ENCODE measurements at regions not wholly inside any gene's neighbourhood (a gene's known extent, or its start where the extent isn't known, plus 50 kb on each side); places are given as distances from the start of the nearest gene placed in this dataset.

GRCh38 chrX:15158736-15159406 lies 111.0 kb downstream of the ASB9 start:
- TF ChIP-seq, protein P1, sequence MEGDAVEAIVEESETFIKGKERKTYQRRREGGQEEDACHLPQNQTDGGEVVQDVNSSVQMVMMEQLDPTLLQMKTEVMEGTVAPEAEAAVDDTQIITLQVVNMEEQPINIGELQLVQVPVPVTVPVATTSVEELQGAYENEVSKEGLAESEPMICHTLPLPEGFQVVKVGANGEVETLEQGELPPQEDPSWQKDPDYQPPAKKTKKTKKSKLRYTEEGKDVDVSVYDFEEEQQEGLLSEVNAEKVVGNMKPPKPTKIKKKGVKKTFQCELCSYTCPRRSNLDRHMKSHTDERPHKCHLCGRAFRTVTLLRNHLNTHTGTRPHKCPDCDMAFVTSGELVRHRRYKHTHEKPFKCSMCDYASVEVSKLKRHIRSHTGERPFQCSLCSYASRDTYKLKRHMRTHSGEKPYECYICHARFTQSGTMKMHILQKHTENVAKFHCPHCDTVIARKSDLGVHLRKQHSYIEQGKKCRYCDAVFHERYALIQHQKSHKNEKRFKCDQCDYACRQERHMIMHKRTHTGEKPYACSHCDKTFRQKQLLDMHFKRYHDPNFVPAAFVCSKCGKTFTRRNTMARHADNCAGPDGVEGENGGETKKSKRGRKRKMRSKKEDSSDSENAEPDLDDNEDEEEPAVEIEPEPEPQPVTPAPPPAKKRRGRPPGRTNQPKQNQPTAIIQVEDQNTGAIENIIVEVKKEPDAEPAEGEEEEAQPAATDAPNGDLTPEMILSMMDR (IDR thresholded peaks at IDR 0.05; ENCODE audit: insufficient read depth, low read depth, low read length), result no peak
- TF ChIP-seq EZH2 (IDR thresholded peaks at IDR 0.05; ENCODE audit: insufficient read depth, low read length), result no peak
- DNase-seq (ENCODE audit: low read depth), result no peak
- Mint-ChIP-seq H3K4me1 (ENCODE audit: low read depth, unreplicated experiment) (no peaks in the 10 kb centered on the region), H3K27me3 (ENCODE audit: low read depth, unreplicated experiment) (no peaks in the 10 kb centered on the region), H3K9me3 (ENCODE audit: unreplicated experiment) (no peaks in the 10 kb centered on the region), H3K36me3 (ENCODE audit: low read depth, unreplicated experiment) (no peaks in the 10 kb centered on the region), H3K27ac (ENCODE audit: unreplicated experiment) (no peak overlapping the region), H3K4me3 (ENCODE audit: unreplicated experiment) (no peak overlapping the region)
- no peak overlapping the region for H2AFZ ChIP-seq (ENCODE audit: low read depth, low read length)
- H3K9me3 ChIP-seq (ENCODE audit: insufficient read depth, low read depth, low read length), result no peaks in the 10 kb centered on the region
- no peak overlapping the region for H3K9ac ChIP-seq (ENCODE audit: low read length)
- H4K20me1 ChIP-seq (ENCODE audit: insufficient read depth, low read length), result no peaks in the 10 kb centered on the region
- H3K4me2 ChIP-seq (ENCODE audit: low read length), result no peak overlapping the region
- no peak overlapping the region for H3K4me3 ChIP-seq (ENCODE audit: insufficient read depth, low read depth, low read length)
- FAIRE-seq, result peak; percentile 67
- no peak overlapping the region for H3K27ac ChIP-seq (ENCODE audit: low read depth, low read length)
- H3K36me3 ChIP-seq (ENCODE audit: insufficient read depth, low read length), result no peaks in the 10 kb centered on the region
- H3K27me3 ChIP-seq (ENCODE audit: insufficient read depth, low read length), result no peaks in the 10 kb centered on the region
- H3K4me1 ChIP-seq (ENCODE audit: insufficient read depth, low read length), result no peaks in the 10 kb centered on the region
- H3K79me2 ChIP-seq (ENCODE audit: insufficient read depth, low read length), result no peaks in the 10 kb centered on the region

GRCh38 chrX:15158350-15158735 lies 111.5 kb downstream of the ASB9 start:
- Histone ChIP-seq H3K79me2 (ENCODE audit: insufficient read depth, low read length) (no peaks in the 10 kb centered on the region), H2AFZ (ENCODE audit: low read depth, low read length) (no peak overlapping the region), H3K9ac (ENCODE audit: low read length) (no peak overlapping the region), H3K4me2 (ENCODE audit: low read length) (no peak overlapping the region), H3K27me3 (ENCODE audit: insufficient read depth, low read length) (no peaks in the 10 kb centered on the region), H3K4me3 (ENCODE audit: insufficient read depth, low read depth, low read length) (no peak overlapping the region), H3K9me3 (ENCODE audit: insufficient read depth, low read depth, low read length) (no peaks in the 10 kb centered on the region), H4K20me1 (ENCODE audit: insufficient read depth, low read length) (no peaks in the 10 kb centered on the region), H3K36me3 (ENCODE audit: insufficient read depth, low read length) (no peaks in the 10 kb centered on the region), H3K4me1 (ENCODE audit: insufficient read depth, low read length) (no peaks in the 10 kb centered on the region), H3K27ac (ENCODE audit: low read depth, low read length) (no peak overlapping the region)
- no peak for TF ChIP-seq EZH2 (IDR thresholded peaks at IDR 0.05; ENCODE audit: insufficient read depth, low read length)
- TF ChIP-seq, protein P1 (IDR thresholded peaks at IDR 0.05; ENCODE audit: insufficient read depth, low read depth, low read length), result no peak
- no peak overlapping the region for H3K27ac Mint-ChIP-seq (ENCODE audit: unreplicated experiment)
- H3K4me1 Mint-ChIP-seq (ENCODE audit: low read depth, unreplicated experiment), result no peaks in the 10 kb centered on the region
- H3K27me3 Mint-ChIP-seq (ENCODE audit: low read depth, unreplicated experiment), result no peaks in the 10 kb centered on the region
- no peaks in the 10 kb centered on the region for H3K9me3 Mint-ChIP-seq (ENCODE audit: unreplicated experiment)
- H3K4me3 Mint-ChIP-seq (ENCODE audit: unreplicated experiment), result no peak overlapping the region
- peak; percentile 70 for FAIRE-seq
- no peak for DNase-seq (ENCODE audit: low read depth)
- H3K36me3 Mint-ChIP-seq (ENCODE audit: low read depth, unreplicated experiment), result no peaks in the 10 kb centered on the region

GRCh38 chrX:15157624-15158023 lies 112.3 kb downstream of the ASB9 start:
- no peaks in the 10 kb centered on the region for H4K20me1 ChIP-seq (ENCODE audit: insufficient read depth, low read length)
- Mint-ChIP-seq H3K27me3 (ENCODE audit: low read depth, unreplicated experiment) (no peaks in the 10 kb centered on the region), H3K36me3 (ENCODE audit: low read depth, unreplicated experiment) (no peaks in the 10 kb centered on the region), H3K9me3 (ENCODE audit: unreplicated experiment) (no peaks in the 10 kb centered on the region), H3K4me3 (ENCODE audit: unreplicated experiment) (no peak overlapping the region), H3K4me1 (ENCODE audit: low read depth, unreplicated experiment) (no peaks in the 10 kb centered on the region), H3K27ac (ENCODE audit: unreplicated experiment) (no peak overlapping the region)
- H3K79me2 ChIP-seq (ENCODE audit: insufficient read depth, low read length), result no peaks in the 10 kb centered on the region
- no peaks in the 10 kb centered on the region for H3K36me3 ChIP-seq (ENCODE audit: insufficient read depth, low read length)
- no peaks in the 10 kb centered on the region for H3K9me3 ChIP-seq (ENCODE audit: insufficient read depth, low read depth, low read length)
- no peak overlapping the region for H3K9ac ChIP-seq (ENCODE audit: low read length)
- no peak overlapping the region for H2AFZ ChIP-seq (ENCODE audit: low read depth, low read length)
- H3K4me1 ChIP-seq (ENCODE audit: insufficient read depth, low read length), result no peaks in the 10 kb centered on the region
- TF ChIP-seq, protein P1 (IDR thresholded peaks at IDR 0.05; ENCODE audit: insufficient read depth, low read depth, low read length), result no peak
- TF ChIP-seq EZH2 (IDR thresholded peaks at IDR 0.05; ENCODE audit: insufficient read depth, low read length), result no peak
- H3K4me3 ChIP-seq (ENCODE audit: insufficient read depth, low read depth, low read length), result no peak overlapping the region
- no peak for FAIRE-seq
- DNase-seq (ENCODE audit: low read depth), result no peak
- H3K27ac ChIP-seq (ENCODE audit: low read depth, low read length), result no peak overlapping the region
- no peaks in the 10 kb centered on the region for H3K27me3 ChIP-seq (ENCODE audit: insufficient read depth, low read length)
- H3K4me2 ChIP-seq (ENCODE audit: low read length), result no peak overlapping the region

Data from astrocyte (in vitro differentiated cells and primary cell).